Naive B cell (primary cell): ENCODE measurements at regions not wholly inside any gene's neighbourhood (a gene's known extent, or its start where the extent isn't known, plus 50 kb on each side); places are given as distances from the start of the nearest gene placed in this dataset.

ENCODE experiments used
- ATAC-seq, 2 donors: fragments of 150-1000 bp; cut with Tn5 transposase; 2 replicates each; pipeline ENCODE4 v1.10.0; 2021; ENCODE audit warnings: low read depth in 2 of 2, mild to moderate bottlenecking in 2 of 2, moderate library complexity in 2 of 2
- DNase-seq: peaks from one replicate; pipeline ENCODE4 v3.0.0; 2022
- H3K27ac Mint-ChIP-seq, 6 donors: one replicate each; pipeline ENCODE4 v1.8.0; 2020 to 2022; ENCODE audit warnings: mild to moderate bottlenecking in 6 of 6, mixed read lengths in 6 of 6, moderate library complexity in 5 of 6, inconsistent platforms in 2 of 6
- H3K27me3 Mint-ChIP-seq, 3 donors: one replicate each; pipeline ENCODE4 v1.8.0; 2021 to 2022; ENCODE audit warnings: mixed read lengths in 3 of 3, mild to moderate bottlenecking in 1 of 3
- H3K36me3 Mint-ChIP-seq, 2 donors: one replicate each; pipeline ENCODE4 v1.8.0; 2020 to 2022; ENCODE audit warnings: mixed read lengths in 2 of 2, inconsistent platforms in 1 of 2, mild to moderate bottlenecking in 1 of 2
- H3K4me1 Mint-ChIP-seq, 3 donors: one replicate each; pipeline ENCODE4 v1.8.0; 2020 to 2022; ENCODE audit warnings: mixed read lengths in 3 of 3, inconsistent platforms in 1 of 3, mild to moderate bottlenecking in 1 of 3, moderate library complexity in 1 of 3
- H3K4me3 Mint-ChIP-seq, 8 donors: one replicate each; pipeline ENCODE4 v1.8.0; 2020 to 2022; ENCODE audit warnings: mild to moderate bottlenecking in 8 of 8, mixed read lengths in 8 of 8, moderate library complexity in 8 of 8, inconsistent platforms in 2 of 8
- H3K9me3 Mint-ChIP-seq, 7 donors: one replicate each; pipeline ENCODE4 v1.8.0; 2020 to 2022; ENCODE audit warnings: mixed read lengths in 7 of 7, mild to moderate bottlenecking in 5 of 7, inconsistent platforms in 2 of 7, moderate library complexity in 1 of 7

DNA sequence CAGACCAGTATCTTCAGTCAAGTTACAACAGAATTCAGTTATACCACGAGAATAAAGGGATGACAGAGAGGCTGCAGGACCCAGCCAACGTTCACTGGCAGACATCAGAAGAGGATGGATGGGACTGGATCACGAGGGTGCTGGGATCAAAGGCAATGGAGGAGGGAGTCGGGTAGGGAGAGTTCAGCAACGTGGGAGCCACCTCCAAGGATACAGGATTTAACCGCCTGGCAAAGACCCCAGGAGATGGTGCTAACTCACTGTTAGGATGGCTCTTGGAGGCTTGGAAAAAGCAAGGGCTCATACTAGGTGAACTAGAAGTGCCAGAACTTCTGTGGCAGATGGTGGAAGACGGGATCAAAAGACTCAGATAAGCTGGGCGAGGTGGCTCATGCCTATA lies 99.1 kb upstream of the DISP3 start:
- Mint-ChIP-seq H3K27ac (peak overlapping the region in 1 of 6 donors; percentile 69), H3K4me1 (peaks cover 12 to 17% (median 12%) of the 10 kb centered on the region in 3 donors), H3K27me3 (peaks cover 0 to 26% (median 18%) of the 10 kb centered on the region in 3 donors), H3K9me3 (peaks cover 0 to 4% (median 0%) of the 10 kb centered on the region in 7 donors), H3K36me3 (no peaks in the 10 kb centered on the region), H3K4me3 (no peak overlapping the region)
- ATAC-seq (no peak), DNase-seq (no peak)

DNA sequence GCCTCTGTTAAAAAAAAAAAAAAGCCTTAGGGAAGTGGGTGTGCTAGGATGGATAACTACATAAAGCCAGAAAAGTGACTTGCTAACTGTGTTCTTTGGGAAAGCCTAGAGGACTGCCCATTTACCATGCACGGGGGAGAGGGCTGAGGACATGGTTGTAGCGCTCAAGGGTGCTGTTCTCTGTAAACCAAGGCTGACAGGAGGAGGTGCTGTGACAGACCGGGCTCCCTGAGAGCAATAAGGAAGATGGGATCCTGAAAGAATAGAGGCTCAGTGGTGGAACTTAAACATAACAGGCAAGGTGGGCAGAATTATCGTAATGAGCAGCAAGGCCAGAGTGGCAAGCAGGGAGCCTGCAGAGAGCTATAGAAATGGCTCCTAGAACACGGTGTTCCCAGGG lies 98.5 kb upstream of the DISP3 start:
- DNase-seq (no peak), ATAC-seq (no peak)
- Mint-ChIP-seq H3K27me3 (peaks cover 0 to 26% (median 18%) of the 10 kb centered on the region in 3 donors), H3K27ac (no peak overlapping the region), H3K9me3 (peaks cover 0 to 4% (median 0%) of the 10 kb centered on the region in 7 donors), H3K4me1 (peaks cover 6 to 10% (median 9%) of the 10 kb centered on the region in 3 donors), H3K4me3 (no peak overlapping the region), H3K36me3 (no peaks in the 10 kb centered on the region)

DNA sequence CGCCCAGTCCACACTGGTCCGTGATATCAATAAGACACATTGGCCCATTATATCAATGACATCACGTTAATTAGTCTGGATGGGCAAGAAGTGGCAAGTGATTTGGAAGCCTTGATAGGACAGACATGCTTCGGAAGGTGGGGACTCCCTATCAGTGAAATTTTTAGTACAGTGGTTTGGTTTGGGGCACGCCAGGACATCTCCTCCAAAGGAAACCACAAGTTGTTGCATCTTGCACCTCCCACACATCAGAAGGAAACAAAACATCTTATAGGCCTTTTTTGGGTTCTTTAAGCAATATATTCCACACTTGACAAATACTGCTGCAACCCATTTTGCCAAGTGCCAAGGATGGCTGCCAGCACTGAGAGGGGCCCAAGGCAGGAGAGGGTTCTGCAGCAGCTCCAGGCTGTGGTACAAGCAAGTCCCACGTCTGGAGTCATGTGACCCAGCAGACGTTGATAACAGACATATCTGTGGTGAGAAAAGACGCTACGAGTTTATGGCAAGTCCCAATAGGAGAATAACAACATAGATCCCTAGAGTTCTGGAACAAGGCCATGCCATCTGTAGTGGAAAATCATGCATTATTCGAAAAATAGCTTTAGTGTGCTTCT lies 95.3 kb upstream of the DISP3 start:
- H3K4me3 Mint-ChIP-seq = no peak overlapping the region
- peaks cover 0 to 4% (median 0%) of the 10 kb centered on the region in 7 donors for H3K9me3 Mint-ChIP-seq
- H3K27ac Mint-ChIP-seq = no peak overlapping the region
- ATAC-seq (no peak), DNase-seq (no peak)
- H3K4me1 Mint-ChIP-seq = peaks cover 0 to 8% (median 0%) of the 10 kb centered on the region in 3 donors
- peaks cover 5 to 36% (median 28%) of the 10 kb centered on the region in 3 donors for H3K27me3 Mint-ChIP-seq
- H3K36me3 Mint-ChIP-seq = no peaks in the 10 kb centered on the region

DNA sequence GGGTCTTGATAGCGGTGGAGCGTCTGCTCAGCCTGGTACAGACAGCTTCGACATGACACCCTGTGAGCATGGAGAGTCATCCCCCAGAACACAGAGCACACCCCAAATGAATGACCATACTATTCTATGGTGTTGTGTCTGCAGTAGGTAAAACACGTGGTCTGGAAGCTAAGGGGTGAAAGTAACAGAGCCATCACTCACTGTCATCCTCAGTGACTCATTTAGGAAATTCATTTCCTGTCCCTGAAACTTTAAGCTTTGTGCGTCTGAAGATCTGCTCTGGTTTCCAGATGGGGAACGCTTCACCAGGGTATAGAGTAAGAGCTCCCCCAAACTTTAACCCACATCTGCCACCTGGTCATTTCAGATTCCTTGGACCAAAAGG lies 94.8 kb upstream of the DISP3 start:
- Mint-ChIP-seq H3K9me3 (peaks cover 0 to 4% (median 0%) of the 10 kb centered on the region in 7 donors), H3K36me3 (no peaks in the 10 kb centered on the region), H3K27me3 (peaks cover 5 to 36% (median 28%) of the 10 kb centered on the region in 3 donors), H3K27ac (no peak overlapping the region), H3K4me3 (no peak overlapping the region), H3K4me1 (peaks cover 0 to 8% (median 0%) of the 10 kb centered on the region in 3 donors)
- no peak for ATAC-seq
- DNase-seq = no peak

DNA sequence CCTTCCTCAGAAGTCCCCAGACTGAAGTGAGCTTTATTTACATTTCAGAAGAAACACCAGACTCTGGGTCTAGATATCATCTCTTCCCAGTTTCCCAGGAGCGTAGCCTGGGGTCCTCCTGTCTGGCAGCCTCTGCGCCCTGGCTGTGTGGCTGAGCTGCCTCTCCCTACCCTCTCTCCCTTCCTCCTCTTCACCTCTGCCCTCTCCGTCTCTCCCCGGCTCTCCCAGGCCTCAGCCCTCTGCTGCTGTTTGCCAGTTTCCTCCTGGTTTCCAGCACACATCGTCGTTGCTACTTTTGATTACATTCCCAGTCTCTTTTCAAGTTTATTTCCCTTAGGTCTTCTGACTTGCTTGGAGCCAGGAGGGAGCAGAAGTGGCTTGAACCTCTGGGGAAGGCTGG lies 91.1 kb upstream of the DISP3 start:
- H3K4me3 Mint-ChIP-seq = no peak overlapping the region
- DNase-seq (no peak), ATAC-seq (no peak)
- H3K27me3 Mint-ChIP-seq = peaks cover 10 to 22% (median 21%) of the 10 kb centered on the region in 3 donors
- peak overlapping the region in 1 of 6 donors; percentile 52 for H3K27ac Mint-ChIP-seq
- peaks cover 1 to 17% (median 10%) of the 10 kb centered on the region in 3 donors for H3K4me1 Mint-ChIP-seq
- H3K36me3 Mint-ChIP-seq = no peaks in the 10 kb centered on the region
- no peaks in the 10 kb centered on the region for H3K9me3 Mint-ChIP-seq

DNA sequence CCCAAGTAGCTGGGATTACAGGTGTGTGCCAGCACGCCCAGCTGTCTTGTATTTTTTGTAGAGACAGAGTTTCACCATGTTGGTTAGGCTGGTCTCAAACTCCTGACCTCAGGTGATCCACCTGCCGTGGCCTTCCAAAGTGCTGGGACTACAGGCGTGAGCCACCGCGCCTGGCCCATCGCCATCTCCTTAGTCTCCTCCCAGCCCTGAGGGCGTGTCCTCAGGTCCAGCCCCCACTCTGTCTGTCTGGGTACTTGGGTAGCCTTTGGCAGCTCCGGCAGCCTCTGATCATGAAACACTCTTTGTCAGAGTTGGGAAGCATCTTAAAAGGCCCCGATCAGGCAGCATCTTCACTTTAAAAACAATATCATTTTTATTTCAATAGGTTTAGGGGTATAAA lies 90.3 kb upstream of the DISP3 start:
- no peak for ATAC-seq

DNA sequence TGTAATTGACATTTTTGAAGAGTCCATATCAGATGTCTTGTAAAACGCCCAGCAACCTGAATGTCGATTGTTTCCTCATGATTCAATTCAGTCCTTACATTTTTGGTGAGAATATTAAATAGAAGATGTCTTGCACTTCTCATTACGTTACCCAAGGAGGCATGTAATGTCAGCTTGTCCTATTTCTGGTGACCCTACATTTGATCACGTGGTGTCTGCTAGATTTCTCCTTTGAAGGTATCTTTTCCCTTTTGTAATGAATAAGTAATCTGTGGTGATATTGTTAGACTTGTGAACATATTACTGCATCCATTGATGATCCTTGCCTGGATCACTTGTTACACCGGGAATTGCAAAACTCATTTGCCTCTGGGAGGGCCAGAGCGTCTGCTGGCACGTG lies 87.6 kb upstream of the DISP3 start:
- Mint-ChIP-seq H3K4me1 (peaks cover 1 to 10% (median 9%) of the 10 kb centered on the region in 3 donors), H3K36me3 (no peaks in the 10 kb centered on the region), H3K27me3 (peaks cover 15 to 30% (median 25%) of the 10 kb centered on the region in 3 donors), H3K4me3 (peak overlapping the region in 1 of 8 donors; percentile 17), H3K9me3 (peaks cover 0 to 3% (median 0%) of the 10 kb centered on the region in 7 donors), H3K27ac (peak overlapping the region in 1 of 6 donors; percentile 10)
- no peak for ATAC-seq
- DNase-seq = no peak

More for the DNA sequence above, 90.3 kb upstream of the DISP3 start:
- Mint-ChIP-seq H3K9me3 (peaks cover 0 to 3% (median 0%) of the 10 kb centered on the region in 7 donors), H3K27ac (no peak overlapping the region), H3K27me3 (peaks cover 10 to 20% (median 19%) of the 10 kb centered on the region in 3 donors), H3K4me3 (no peak overlapping the region), H3K4me1 (peaks cover 1 to 13% (median 10%) of the 10 kb centered on the region in 3 donors), H3K36me3 (no peaks in the 10 kb centered on the region)
- DNase-seq = no peak

DNA sequence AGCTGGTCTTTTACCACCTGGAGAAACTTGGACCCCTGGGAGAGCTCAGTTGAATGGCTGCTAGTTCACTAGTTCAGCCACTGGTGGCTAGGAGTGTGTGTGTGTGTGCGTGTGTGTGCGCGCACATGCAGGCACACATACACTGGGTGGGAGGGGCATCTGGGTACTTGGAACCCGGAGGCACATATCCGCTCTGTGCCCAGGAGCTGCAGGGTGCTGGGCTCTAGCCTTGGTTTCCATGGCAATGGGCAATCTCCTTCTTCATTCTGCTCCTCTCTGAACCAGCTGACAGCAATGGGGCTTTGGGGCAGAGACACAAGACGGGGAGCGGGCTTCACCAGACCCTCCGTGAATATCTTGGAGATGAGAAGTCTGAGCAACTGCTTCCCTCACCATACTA lies 87.1 kb upstream of the DISP3 start:
- DNase-seq (no peak), ATAC-seq (no peak)
- Mint-ChIP-seq H3K9me3 (peaks cover 0 to 3% (median 0%) of the 10 kb centered on the region in 7 donors), H3K4me1 (peaks cover 1 to 10% (median 9%) of the 10 kb centered on the region in 3 donors), H3K27ac (peak overlapping the region in 2 of 6 donors; percentile 10 to 31), H3K27me3 (peaks cover 15 to 35% (median 25%) of the 10 kb centered on the region in 3 donors), H3K4me3 (no peak overlapping the region), H3K36me3 (no peaks in the 10 kb centered on the region)

DNA sequence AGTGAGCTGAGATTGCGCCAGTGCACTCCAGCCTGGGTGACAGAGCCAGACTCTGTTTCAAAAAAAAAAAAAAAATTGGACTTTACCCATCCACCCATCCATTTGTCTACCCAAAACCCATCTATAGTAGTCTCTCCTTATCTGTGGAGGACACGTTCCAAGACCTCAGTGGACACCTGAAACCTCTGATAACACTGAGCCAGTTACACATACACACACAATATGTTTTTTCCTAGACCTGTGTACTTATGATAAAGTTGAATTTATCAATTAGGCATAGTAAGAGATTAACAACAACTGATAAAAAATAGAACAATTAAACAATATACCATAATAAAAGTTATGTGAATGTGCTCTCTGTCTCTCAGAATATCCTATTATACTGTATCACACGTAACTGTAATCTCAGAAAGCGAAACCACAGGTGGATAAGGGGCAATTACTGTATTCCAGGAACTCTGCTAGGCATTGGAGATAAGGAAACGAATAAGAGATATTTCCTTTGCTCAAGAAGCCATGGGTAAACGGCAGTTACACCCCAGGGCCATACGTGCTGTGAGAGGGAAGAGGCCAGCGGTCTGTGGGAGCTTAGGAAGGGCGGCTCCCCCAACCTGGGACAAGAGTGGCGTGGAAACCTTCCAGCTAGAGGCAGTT lies 84.2 kb upstream of the DISP3 start:
- peak overlapping the region in 2 of 6 donors; percentile 33 to 63 for H3K27ac Mint-ChIP-seq
- H3K4me3 Mint-ChIP-seq = no peak overlapping the region
- H3K9me3 Mint-ChIP-seq = peaks cover 0 to 3% (median 0%) of the 10 kb centered on the region in 7 donors
- no peaks in the 10 kb centered on the region for H3K36me3 Mint-ChIP-seq
- H3K4me1 Mint-ChIP-seq = peaks cover 1 to 13% (median 9%) of the 10 kb centered on the region in 3 donors
- H3K27me3 Mint-ChIP-seq = peaks cover 16 to 34% (median 18%) of the 10 kb centered on the region in 3 donors
- DNase-seq = no peak
- ATAC-seq = no peak

DNA sequence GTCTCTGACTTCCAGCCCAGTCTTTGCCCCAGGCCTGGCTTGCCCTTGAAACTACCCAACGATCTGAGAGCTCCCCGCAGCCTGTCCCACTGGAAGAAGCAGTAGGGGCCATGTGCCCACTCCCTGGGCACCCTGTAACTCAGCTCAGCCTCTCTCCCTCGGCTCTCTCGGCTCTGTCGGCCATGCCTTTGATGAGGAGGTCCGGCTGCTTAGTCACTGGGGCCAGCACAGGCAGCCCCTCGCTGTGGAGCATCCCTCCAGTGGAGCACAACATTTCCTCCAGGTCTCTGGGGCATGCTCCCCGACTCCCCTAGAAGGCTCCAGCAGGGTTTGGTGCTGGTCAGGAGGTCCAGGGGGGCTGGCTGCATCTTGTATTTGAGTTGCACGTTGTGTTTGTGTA lies 83.3 kb upstream of the DISP3 start:
- Mint-ChIP-seq H3K27me3 (peaks cover 16 to 34% (median 18%) of the 10 kb centered on the region in 3 donors), H3K4me1 (peaks cover 1 to 9% (median 9%) of the 10 kb centered on the region in 3 donors), H3K9me3 (peaks cover 0 to 3% (median 0%) of the 10 kb centered on the region in 7 donors), H3K27ac (no peak overlapping the region), H3K36me3 (no peaks in the 10 kb centered on the region), H3K4me3 (no peak overlapping the region)
- no peak for ATAC-seq
- no peak for DNase-seq

DNA sequence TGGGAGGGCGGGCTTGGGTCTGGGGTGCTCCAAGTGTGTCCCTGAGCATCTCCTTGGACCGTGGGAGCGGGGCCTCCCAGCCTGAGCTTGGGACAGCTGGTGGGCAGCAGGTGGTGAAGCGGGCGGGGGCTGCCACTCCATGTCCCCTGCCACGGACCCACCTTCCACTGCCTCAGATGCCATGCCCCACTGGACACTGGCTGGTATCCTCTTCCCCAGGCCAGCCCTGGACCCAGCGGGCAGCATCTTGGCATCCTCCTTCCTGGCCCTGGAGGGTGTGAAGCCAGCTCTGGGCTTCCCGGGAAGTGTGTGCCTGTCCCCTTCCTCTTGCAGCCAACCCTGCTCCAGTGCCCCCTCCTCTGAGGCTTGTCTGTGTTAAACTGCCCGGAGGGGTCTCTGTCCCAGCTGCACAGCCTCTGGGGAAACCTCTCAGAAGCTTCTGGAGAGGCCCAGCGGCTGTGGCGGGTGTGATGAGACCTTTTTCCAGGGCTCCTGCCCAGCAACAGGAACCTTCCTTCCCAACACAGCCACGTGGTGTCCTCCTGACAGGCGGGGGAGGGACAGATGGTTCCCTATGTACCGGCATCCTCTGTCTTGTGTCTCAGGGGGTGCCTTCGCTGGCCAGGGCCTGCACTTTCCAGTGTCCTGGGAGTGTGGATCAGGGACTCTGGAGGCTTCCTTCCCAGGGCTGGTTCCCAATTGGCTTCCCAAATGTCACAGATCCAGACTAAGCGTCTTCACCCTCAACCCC lies 81.6 kb upstream of the DISP3 start:
- Mint-ChIP-seq H3K27me3 (peaks cover 18 to 34% (median 18%) of the 10 kb centered on the region in 3 donors), H3K4me3 (no peak overlapping the region), H3K4me1 (peaks cover 0 to 4% (median 0%) of the 10 kb centered on the region in 3 donors), H3K27ac (peak overlapping the region in 1 of 6 donors; percentile 34), H3K9me3 (peaks cover 0 to 3% (median 0%) of the 10 kb centered on the region in 7 donors), H3K36me3 (no peaks in the 10 kb centered on the region)
- no peak for DNase-seq
- ATAC-seq = no peak

DNA sequence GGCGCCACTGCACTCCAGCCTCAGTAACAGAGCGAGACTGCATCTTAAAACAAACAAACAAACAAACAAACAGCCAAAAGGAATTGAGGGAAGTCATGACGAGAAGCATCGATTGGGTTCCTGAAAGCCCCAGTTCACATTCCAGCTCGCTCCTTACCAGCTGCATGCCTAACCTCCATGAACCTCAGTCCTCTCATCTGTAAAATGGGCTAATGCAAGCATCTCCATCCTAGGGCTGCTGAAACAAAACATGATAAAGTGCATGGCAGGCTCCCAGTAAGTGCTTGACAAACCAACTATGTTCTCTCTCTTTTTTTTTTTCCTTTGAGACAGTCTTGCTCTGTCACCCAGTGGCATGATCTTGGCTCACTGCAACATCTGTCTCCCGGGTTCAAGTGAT lies 79.7 kb upstream of the DISP3 start:
- H3K4me3 Mint-ChIP-seq = no peak overlapping the region
- no peaks in the 10 kb centered on the region for H3K36me3 Mint-ChIP-seq
- H3K4me1 Mint-ChIP-seq = peaks cover 0 to 6% (median 4%) of the 10 kb centered on the region in 3 donors
- no peak for DNase-seq
- H3K27me3 Mint-ChIP-seq = peaks cover 15 to 34% (median 18%) of the 10 kb centered on the region in 3 donors
- no peak overlapping the region for H3K27ac Mint-ChIP-seq
- no peak for ATAC-seq
- H3K9me3 Mint-ChIP-seq = no peaks in the 10 kb centered on the region

DNA sequence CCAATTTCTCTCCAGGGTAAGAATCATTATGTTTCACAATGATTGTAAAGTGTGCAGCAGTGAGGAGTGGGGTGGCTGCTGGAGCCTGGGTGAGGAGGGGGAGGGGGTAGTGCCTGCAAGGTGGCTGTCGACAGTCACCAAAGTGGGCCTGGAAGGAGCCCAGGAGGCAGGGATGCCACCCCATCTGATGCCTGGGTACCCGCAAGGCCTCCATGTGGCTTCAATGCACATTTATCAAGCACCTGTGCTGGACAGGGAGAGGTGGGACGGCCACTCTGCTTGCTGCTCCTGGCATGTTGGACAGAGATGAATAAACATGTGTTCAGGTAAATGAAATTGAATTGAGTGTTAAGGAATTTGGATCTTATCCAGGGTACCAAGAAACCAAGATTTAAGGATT lies 78.8 kb upstream of the DISP3 start:
- Mint-ChIP-seq H3K4me1 (peaks cover 1 to 15% (median 4%) of the 10 kb centered on the region in 3 donors), H3K9me3 (peaks cover 0 to 2% (median 0%) of the 10 kb centered on the region in 7 donors), H3K27me3 (peaks cover 10 to 26% (median 14%) of the 10 kb centered on the region in 3 donors), H3K27ac (no peak overlapping the region), H3K4me3 (no peak overlapping the region), H3K36me3 (no peaks in the 10 kb centered on the region)
- ATAC-seq (no peak), DNase-seq (no peak)
